ENCODE measurements at regions not wholly inside any gene's neighbourhood (a gene's known extent, or its start where the extent isn't known, plus 50 kb on each side); places are given as distances from the start of the nearest gene placed in this dataset.

DNA sequence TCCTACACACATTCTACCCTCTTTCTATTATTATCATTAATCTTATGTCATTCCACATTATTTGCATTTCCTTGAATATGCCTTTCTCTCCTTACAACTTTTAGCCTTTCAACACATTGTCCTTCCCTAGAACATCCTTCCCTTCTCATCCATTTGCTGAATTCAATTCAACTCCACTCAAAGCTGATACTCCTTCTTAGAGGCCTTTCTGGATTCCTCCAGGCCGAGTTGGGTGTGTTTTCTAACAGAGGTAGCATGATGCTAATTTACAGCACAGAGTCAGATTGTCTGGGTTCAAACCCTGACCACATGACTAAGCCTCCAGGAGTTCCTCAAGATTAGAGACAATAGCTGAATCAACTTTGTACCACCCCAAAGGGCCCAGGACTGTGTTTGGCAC, 63.4 kb upstream of the IL12A start:
- TF ChIP-seq, protein P1, sequence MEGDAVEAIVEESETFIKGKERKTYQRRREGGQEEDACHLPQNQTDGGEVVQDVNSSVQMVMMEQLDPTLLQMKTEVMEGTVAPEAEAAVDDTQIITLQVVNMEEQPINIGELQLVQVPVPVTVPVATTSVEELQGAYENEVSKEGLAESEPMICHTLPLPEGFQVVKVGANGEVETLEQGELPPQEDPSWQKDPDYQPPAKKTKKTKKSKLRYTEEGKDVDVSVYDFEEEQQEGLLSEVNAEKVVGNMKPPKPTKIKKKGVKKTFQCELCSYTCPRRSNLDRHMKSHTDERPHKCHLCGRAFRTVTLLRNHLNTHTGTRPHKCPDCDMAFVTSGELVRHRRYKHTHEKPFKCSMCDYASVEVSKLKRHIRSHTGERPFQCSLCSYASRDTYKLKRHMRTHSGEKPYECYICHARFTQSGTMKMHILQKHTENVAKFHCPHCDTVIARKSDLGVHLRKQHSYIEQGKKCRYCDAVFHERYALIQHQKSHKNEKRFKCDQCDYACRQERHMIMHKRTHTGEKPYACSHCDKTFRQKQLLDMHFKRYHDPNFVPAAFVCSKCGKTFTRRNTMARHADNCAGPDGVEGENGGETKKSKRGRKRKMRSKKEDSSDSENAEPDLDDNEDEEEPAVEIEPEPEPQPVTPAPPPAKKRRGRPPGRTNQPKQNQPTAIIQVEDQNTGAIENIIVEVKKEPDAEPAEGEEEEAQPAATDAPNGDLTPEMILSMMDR (IDR thresholded peaks at IDR 0.05) = no peak
- TF ChIP-seq EZH2phosphoT487 (IDR thresholded peaks at IDR 0.05) = no peak
- TF ChIP-seq EZH2 (IDR thresholded peaks at IDR 0.05) = no peak
